ENCODE measurements at regions not wholly inside any gene's neighbourhood (a gene's known extent, or its start where the extent isn't known, plus 50 kb on each side); places are given as distances from the start of the nearest gene placed in this dataset.
"Not testable (repeated sequence)": the region's sequence is repeated elsewhere in the genome, so short reads cannot be mapped to it uniquely, and the experiment has no call there.

GRCh38 chr1:79151006-79151796 lies 144.7 kb upstream of the ADGRL4 start:
- no peak overlapping the region for H3K9ac ChIP-seq (ENCODE audit: low read length in 5 of 5)
- H3K4me1 ChIP-seq (ENCODE audit: control insufficient read depth in 5 of 5, insufficient read depth in 5 of 5, low read length in 5 of 5) = peaks cover 0 to 7% (median 0%) of the 10 kb centered on the region in 5 donors
- H3K27ac ChIP-seq (ENCODE audit: low read depth, low read length) = peak overlapping the region; percentile 1
- no peaks in the 10 kb centered on the region for H3K9me3 ChIP-seq (ENCODE audit: control insufficient read depth in 5 of 5, low read length in 5 of 5)
- no peak overlapping the region for H3K4me3 ChIP-seq (ENCODE audit: low read depth in 1 of 5, low read length in 5 of 5)
- H3K27me3 ChIP-seq (ENCODE audit: control insufficient read depth in 5 of 5, insufficient read depth in 4 of 5, low read length in 5 of 5) = no peaks in the 10 kb centered on the region
- no peaks in the 10 kb centered on the region for H3K36me3 ChIP-seq (ENCODE audit: control insufficient read depth in 5 of 5, insufficient read depth in 5 of 5, low read length in 5 of 5)

DNA sequence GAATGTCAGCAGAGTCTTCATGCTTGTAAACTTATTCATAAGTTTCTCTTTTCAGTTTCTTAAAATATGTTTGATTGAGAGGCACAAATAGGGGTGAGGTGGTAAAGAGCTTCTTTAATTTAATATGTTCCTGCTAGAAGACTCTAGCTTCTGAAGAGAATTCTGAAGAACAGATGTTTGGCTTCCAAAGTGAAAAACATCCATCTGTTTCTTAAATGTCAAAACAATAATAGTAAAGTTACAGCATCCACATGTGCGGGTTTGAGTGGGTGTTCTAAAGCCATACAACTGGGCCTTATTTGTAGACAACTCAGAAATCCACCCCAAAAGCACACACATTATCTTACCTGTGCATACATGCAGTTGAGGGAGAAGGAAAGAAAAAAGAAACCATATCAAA lies 144.0 kb upstream of the ADGRL4 start:
- Histone ChIP-seq H3K9ac (ENCODE audit: low read length in 5 of 5) (no peak overlapping the region), H3K27ac (ENCODE audit: low read depth, low read length) (peak overlapping the region; percentile 1), H3K4me3 (ENCODE audit: low read depth in 1 of 5, low read length in 5 of 5) (no peak overlapping the region), H3K36me3 (ENCODE audit: control insufficient read depth in 5 of 5, insufficient read depth in 5 of 5, low read length in 5 of 5) (no peaks in the 10 kb centered on the region), H3K27me3 (ENCODE audit: control insufficient read depth in 5 of 5, insufficient read depth in 4 of 5, low read length in 5 of 5) (no peaks in the 10 kb centered on the region), H3K4me1 (ENCODE audit: control insufficient read depth in 5 of 5, insufficient read depth in 5 of 5, low read length in 5 of 5) (peaks cover 0 to 7% (median 0%) of the 10 kb centered on the region in 5 donors), H3K9me3 (ENCODE audit: control insufficient read depth in 5 of 5, low read length in 5 of 5) (no peaks in the 10 kb centered on the region)

- not testable (repeated sequence) for H3K36me3 ChIP-seq (ENCODE audit: control insufficient read depth in 5 of 5, insufficient read depth in 5 of 5, low read length in 5 of 5); H3K4me3 ChIP-seq (ENCODE audit: low read depth in 1 of 5, low read length in 5 of 5); H3K27me3 ChIP-seq (ENCODE audit: control insufficient read depth in 5 of 5, insufficient read depth in 4 of 5, low read length in 5 of 5); H3K9ac ChIP-seq (ENCODE audit: low read length in 5 of 5); H3K27ac ChIP-seq (ENCODE audit: low read depth, low read length); H3K9me3 ChIP-seq (ENCODE audit: control insufficient read depth in 5 of 5, low read length in 5 of 5); H3K4me1 ChIP-seq (ENCODE audit: control insufficient read depth in 5 of 5, insufficient read depth in 5 of 5, low read length in 5 of 5)
Observed at GRCh38 chr1:79138227-79138626, 131.7 kb upstream of the ADGRL4 start.

- no peaks in the 10 kb centered on the region for H3K27me3 ChIP-seq (ENCODE audit: control insufficient read depth in 5 of 5, insufficient read depth in 4 of 5, low read length in 5 of 5)
- no peak overlapping the region for H3K4me3 ChIP-seq (ENCODE audit: low read depth in 1 of 5, low read length in 5 of 5)
- H3K36me3 ChIP-seq (ENCODE audit: control insufficient read depth in 5 of 5, insufficient read depth in 5 of 5, low read length in 5 of 5) = no peaks in the 10 kb centered on the region
- H3K27ac ChIP-seq (ENCODE audit: low read depth, low read length) = no peak overlapping the region
- no peaks in the 10 kb centered on the region for H3K9me3 ChIP-seq (ENCODE audit: control insufficient read depth in 5 of 5, low read length in 5 of 5)
- no peak overlapping the region for H3K9ac ChIP-seq (ENCODE audit: low read length in 5 of 5)
- H3K4me1 ChIP-seq (ENCODE audit: control insufficient read depth in 5 of 5, insufficient read depth in 5 of 5, low read length in 5 of 5) = no peaks in the 10 kb centered on the region
Observed at GRCh38 chr1:79133774-79134364, 127.3 kb upstream of the ADGRL4 start.

DNA sequence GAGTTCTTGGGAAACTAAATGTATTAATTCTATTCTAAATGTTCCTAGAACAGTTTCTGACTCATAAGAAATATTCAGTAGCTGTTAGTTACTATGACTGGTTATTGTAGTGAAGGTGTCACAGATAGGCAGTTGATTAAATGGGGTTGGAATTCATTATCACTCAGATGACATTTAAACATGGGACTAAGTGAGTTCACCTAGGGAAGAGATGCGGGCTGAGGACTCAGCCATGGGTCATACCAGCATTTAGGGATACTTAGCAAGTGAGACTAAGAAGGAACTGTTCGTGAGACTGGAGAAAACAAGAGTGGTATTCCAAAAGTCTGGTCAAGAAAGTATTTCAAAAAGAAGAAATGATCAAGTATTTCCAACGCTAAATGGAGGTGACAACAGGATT lies 125.1 kb upstream of the ADGRL4 start:
- H3K36me3 ChIP-seq (ENCODE audit: control insufficient read depth in 5 of 5, insufficient read depth in 5 of 5, low read length in 5 of 5) = no peaks in the 10 kb centered on the region
- H3K4me3 ChIP-seq (ENCODE audit: low read depth in 1 of 5, low read length in 5 of 5) = no peak overlapping the region
- no peaks in the 10 kb centered on the region for H3K27me3 ChIP-seq (ENCODE audit: control insufficient read depth in 5 of 5, insufficient read depth in 4 of 5, low read length in 5 of 5)
- no peak overlapping the region for H3K9ac ChIP-seq (ENCODE audit: low read length in 5 of 5)
- H3K27ac ChIP-seq (ENCODE audit: low read depth, low read length) = no peak overlapping the region
- no peaks in the 10 kb centered on the region for H3K4me1 ChIP-seq (ENCODE audit: control insufficient read depth in 5 of 5, insufficient read depth in 5 of 5, low read length in 5 of 5)
- no peaks in the 10 kb centered on the region for H3K9me3 ChIP-seq (ENCODE audit: control insufficient read depth in 5 of 5, low read length in 5 of 5)

DNA sequence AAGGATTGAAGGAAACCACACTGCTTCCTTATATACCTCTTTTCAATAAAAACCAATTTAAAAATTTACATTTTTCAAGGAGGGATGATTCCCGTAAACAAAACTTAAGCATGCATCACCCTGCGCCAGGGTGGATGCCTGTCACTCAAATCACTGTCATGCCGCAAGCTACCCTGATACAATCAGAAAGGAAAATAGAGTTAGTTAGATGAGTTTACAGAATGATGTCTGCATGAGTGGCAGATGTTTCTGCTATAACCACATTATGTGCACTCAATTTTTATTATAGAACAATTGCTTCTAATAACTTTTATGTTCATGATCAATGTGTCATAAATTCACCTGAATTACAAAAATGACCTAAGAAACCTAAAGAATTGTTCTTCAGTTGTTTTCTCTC lies 123.4 kb upstream of the ADGRL4 start:
- Histone ChIP-seq H3K36me3 (ENCODE audit: control insufficient read depth in 5 of 5, insufficient read depth in 5 of 5, low read length in 5 of 5) (no peaks in the 10 kb centered on the region), H3K4me3 (ENCODE audit: low read depth in 1 of 5, low read length in 5 of 5) (no peak overlapping the region), H3K27ac (ENCODE audit: low read depth, low read length) (no peak overlapping the region), H3K9ac (ENCODE audit: low read length in 5 of 5) (no peak overlapping the region), H3K27me3 (ENCODE audit: control insufficient read depth in 5 of 5, insufficient read depth in 4 of 5, low read length in 5 of 5) (no peaks in the 10 kb centered on the region), H3K9me3 (ENCODE audit: control insufficient read depth in 5 of 5, low read length in 5 of 5) (no peaks in the 10 kb centered on the region), H3K4me1 (ENCODE audit: control insufficient read depth in 5 of 5, insufficient read depth in 5 of 5, low read length in 5 of 5) (no peaks in the 10 kb centered on the region)

DNA sequence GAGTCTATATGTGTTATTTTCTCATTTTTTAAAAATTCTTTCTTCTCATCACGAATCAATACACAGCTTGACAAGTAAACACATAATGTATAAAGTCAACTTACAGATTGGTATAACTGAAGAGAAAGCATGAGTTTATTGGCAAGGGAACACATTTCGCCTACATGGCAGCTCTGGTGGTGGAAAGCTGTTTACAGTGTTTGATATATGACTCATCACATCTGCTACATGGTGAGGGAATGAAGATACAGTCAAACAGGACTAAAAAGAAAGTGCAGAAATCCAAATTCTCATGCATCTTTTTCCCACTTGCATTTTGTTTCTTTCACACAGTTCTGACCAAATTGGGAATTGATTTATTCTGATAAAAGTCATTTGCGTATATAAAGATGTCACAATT lies 122.2 kb upstream of the ADGRL4 start:
- H3K4me1 ChIP-seq (ENCODE audit: control insufficient read depth in 5 of 5, insufficient read depth in 5 of 5, low read length in 5 of 5) = no peaks in the 10 kb centered on the region
- no peaks in the 10 kb centered on the region for H3K36me3 ChIP-seq (ENCODE audit: control insufficient read depth in 5 of 5, insufficient read depth in 5 of 5, low read length in 5 of 5)
- H3K27ac ChIP-seq (ENCODE audit: low read depth, low read length) = no peak overlapping the region

DNA sequence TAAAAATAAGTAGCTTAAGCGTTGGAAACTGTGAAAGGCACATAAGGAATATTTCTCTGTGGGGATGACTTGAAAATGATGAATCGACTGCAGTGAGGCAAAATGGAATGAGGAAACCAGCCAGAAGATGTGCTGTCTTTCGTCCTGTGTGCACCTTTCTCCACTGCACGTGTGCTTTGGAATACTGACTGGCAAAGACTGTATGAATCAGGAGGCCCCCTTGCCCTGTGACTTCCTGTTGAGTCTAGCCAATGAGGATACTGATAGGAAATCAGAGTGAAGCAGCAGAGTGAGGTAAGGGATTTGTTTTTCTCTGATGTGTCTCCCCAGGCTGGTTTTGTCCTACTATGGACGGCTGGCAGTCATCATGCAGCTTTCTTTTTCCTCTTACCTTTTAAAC lies 118.2 kb upstream of the ADGRL4 start:
- Histone ChIP-seq H3K9me3 (ENCODE audit: control insufficient read depth in 5 of 5, low read length in 5 of 5) (no peaks in the 10 kb centered on the region), H3K4me1 (ENCODE audit: control insufficient read depth in 5 of 5, insufficient read depth in 5 of 5, low read length in 5 of 5) (no peaks in the 10 kb centered on the region), H3K9ac (ENCODE audit: low read length in 5 of 5) (no peak overlapping the region), H3K27ac (ENCODE audit: low read depth, low read length) (no peak overlapping the region), H3K27me3 (ENCODE audit: control insufficient read depth in 5 of 5, insufficient read depth in 4 of 5, low read length in 5 of 5) (no peaks in the 10 kb centered on the region), H3K36me3 (ENCODE audit: control insufficient read depth in 5 of 5, insufficient read depth in 5 of 5, low read length in 5 of 5) (peaks cover 0 to 2% (median 0%) of the 10 kb centered on the region in 5 donors), H3K4me3 (ENCODE audit: low read depth in 1 of 5, low read length in 5 of 5) (no peak overlapping the region)

More for the DNA sequence above, 122.2 kb upstream of the ADGRL4 start:
- H3K4me3 ChIP-seq (ENCODE audit: low read depth in 1 of 5, low read length in 5 of 5) = no peak overlapping the region
- H3K9ac ChIP-seq (ENCODE audit: low read length in 5 of 5) = no peak overlapping the region
- H3K27me3 ChIP-seq (ENCODE audit: control insufficient read depth in 5 of 5, insufficient read depth in 4 of 5, low read length in 5 of 5) = no peaks in the 10 kb centered on the region
- H3K9me3 ChIP-seq (ENCODE audit: control insufficient read depth in 5 of 5, low read length in 5 of 5) = no peaks in the 10 kb centered on the region

DNA sequence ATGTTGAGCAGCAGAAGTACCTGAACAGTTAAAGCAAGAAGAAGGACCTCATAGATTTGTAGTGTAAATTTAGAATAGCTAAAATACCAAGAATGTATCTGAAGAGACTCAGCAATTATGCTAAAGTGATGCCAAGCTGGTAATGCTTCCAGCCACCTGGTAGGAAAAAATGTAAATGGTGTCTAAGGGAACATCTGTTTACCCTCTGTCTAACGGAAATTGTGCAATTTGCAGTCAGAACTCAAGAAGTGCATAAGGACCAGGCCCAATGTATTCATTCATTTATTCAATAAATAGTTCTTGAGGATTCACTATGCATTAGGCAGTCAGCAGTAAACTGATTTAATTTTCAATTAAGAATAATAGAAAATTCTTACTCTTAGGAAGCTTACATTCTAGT lies 116.0 kb upstream of the ADGRL4 start:
- Histone ChIP-seq H3K4me3 (ENCODE audit: low read depth in 1 of 5, low read length in 5 of 5) (no peak overlapping the region), H3K36me3 (ENCODE audit: control insufficient read depth in 5 of 5, insufficient read depth in 5 of 5, low read length in 5 of 5) (peaks cover 0 to 2% (median 0%) of the 10 kb centered on the region in 5 donors), H3K9ac (ENCODE audit: low read length in 5 of 5) (no peak overlapping the region), H3K4me1 (ENCODE audit: control insufficient read depth in 5 of 5, insufficient read depth in 5 of 5, low read length in 5 of 5) (no peaks in the 10 kb centered on the region), H3K9me3 (ENCODE audit: control insufficient read depth in 5 of 5, low read length in 5 of 5) (no peaks in the 10 kb centered on the region), H3K27ac (ENCODE audit: low read depth, low read length) (no peak overlapping the region), H3K27me3 (ENCODE audit: control insufficient read depth in 5 of 5, insufficient read depth in 4 of 5, low read length in 5 of 5) (no peaks in the 10 kb centered on the region)

GRCh38 chr1:79117376-79117775 lies 110.8 kb upstream of the ADGRL4 start:
- no peak overlapping the region for H3K4me3 ChIP-seq (ENCODE audit: low read depth in 1 of 5, low read length in 5 of 5)
- H3K4me1 ChIP-seq (ENCODE audit: control insufficient read depth in 5 of 5, insufficient read depth in 5 of 5, low read length in 5 of 5) = no peaks in the 10 kb centered on the region
- H3K36me3 ChIP-seq (ENCODE audit: control insufficient read depth in 5 of 5, insufficient read depth in 5 of 5, low read length in 5 of 5) = peaks cover 0 to 2% (median 0%) of the 10 kb centered on the region in 5 donors
- H3K27me3 ChIP-seq (ENCODE audit: control insufficient read depth in 5 of 5, insufficient read depth in 4 of 5, low read length in 5 of 5) = no peaks in the 10 kb centered on the region
- no peak overlapping the region for H3K27ac ChIP-seq (ENCODE audit: low read depth, low read length)
- no peak overlapping the region for H3K9ac ChIP-seq (ENCODE audit: low read length in 5 of 5)
- H3K9me3 ChIP-seq (ENCODE audit: control insufficient read depth in 5 of 5, low read length in 5 of 5) = peaks cover 0 to 3% (median 0%) of the 10 kb centered on the region in 5 donors
